LNCAP (cell line): ENCODE measurements at regions not wholly inside any gene's neighbourhood (a gene's known extent, or its start where the extent isn't known, plus 50 kb on each side); places are given as distances from the start of the nearest gene placed in this dataset.

Experiments used
- CTCF ChIP-seq: fragments of 450-650 bp; IDR thresholded peaks from 2 replicates; pipeline ENCODE4 v1.5.1; 2017; ENCODE audit warnings: mild to moderate bottlenecking

- TF ChIP-seq CTCF, result no peak
Measured at GRCh38 chr1:4044967-4045366, 144.9 kb upstream of the C1orf174 start.

GRCh38 chr1:4045397-4046010 lies 145.4 kb upstream of the C1orf174 start:
- no peak for TF ChIP-seq CTCF

- no peak for TF ChIP-seq CTCF
Measured at GRCh38 chr1:4046836-4047461, 146.9 kb upstream of the C1orf174 start.

- TF ChIP-seq CTCF, result no peak
Measured at GRCh38 chr1:4047666-4048065, 147.6 kb upstream of the C1orf174 start.

GRCh38 chr1:4048076-4048475 lies 148.0 kb upstream of the C1orf174 start:
- no peak for TF ChIP-seq CTCF

GRCh38 chr1:4048921-4049320 lies 148.8 kb upstream of the C1orf174 start:
- no peak for TF ChIP-seq CTCF

GRCh38 chr1:4050998-4051397 lies 150.9 kb upstream of the C1orf174 start:
- no peak for TF ChIP-seq CTCF
